Small intestine (tissue), 7 donors: ENCODE measurements at regions not wholly inside any gene's neighbourhood (a gene's known extent, or its start where the extent isn't known, plus 50 kb on each side); places are given as distances from the start of the nearest gene placed in this dataset.

Source experiments
- DNase-seq, 2 donors: peaks; one replicate each; pipeline versions ENCODE4 v3.0.0 to v3.0.0-alpha.2; 2013
- FAIRE-seq: peaks from 2 replicates; lab custom pipeline; 2012; peaks lifted over from hg19 to GRCh38; lab: Jason Lieb, UNC
- H3K27ac ChIP-seq, 3 donors: one replicate each; pipeline ENCODE4 v1.5.1; 2013; ENCODE audit warnings: low read length in 2 of 3, mild to moderate bottlenecking in 2 of 3, control low read depth in 1 of 3, inconsistent platforms in 1 of 3, low read depth in 1 of 3, moderate library complexity in 1 of 3
- H3K27me3 ChIP-seq, 3 donors: one replicate each; pipeline ENCODE4 v1.6.1; 2013; ENCODE audit warnings: low read length in 3 of 3, inconsistent platforms in 1 of 3; ENCODE audit not compliant: control insufficient read depth in 3 of 3, insufficient read depth in 3 of 3
- H3K36me3 ChIP-seq, 3 donors: one replicate each; pipeline ENCODE4 v1.6.1; 2013; ENCODE audit warnings: low read length in 3 of 3, inconsistent platforms in 1 of 3, low read depth in 1 of 3, mild to moderate bottlenecking in 1 of 3, moderate library complexity in 1 of 3; ENCODE audit not compliant: control insufficient read depth in 3 of 3, insufficient read depth in 2 of 3
- H3K4me1 ChIP-seq, 3 donors: one replicate each; pipeline ENCODE4 v1.6.1; 2013; ENCODE audit warnings: low read length in 2 of 3, inconsistent platforms in 1 of 3, low read depth in 1 of 3, mild to moderate bottlenecking in 1 of 3, moderate library complexity in 1 of 3; ENCODE audit not compliant: control insufficient read depth in 3 of 3, insufficient read depth in 2 of 3
- H3K4me3 ChIP-seq, 3 donors: one replicate each; pipeline ENCODE4 v1.5.1; 2013; ENCODE audit warnings: low read length in 3 of 3, control low read depth in 1 of 3, inconsistent platforms in 1 of 3, low read depth in 1 of 3, mild to moderate bottlenecking in 1 of 3, moderate library complexity in 1 of 3
- H3K9me3 ChIP-seq, 2 donors: one replicate each; pipeline ENCODE4 v1.6.1; 2013; ENCODE audit warnings: low read depth in 1 of 2, low read length in 1 of 2; ENCODE audit not compliant: control insufficient read depth in 2 of 2, insufficient read depth in 1 of 2
- WGBS, 3 donors: extraction: QIAGEN DNeasy Blood & Tissue Kit; methylation state at CpG; one replicate each; pipeline ENCODE4 v1.1.7; 2013; 5-methylcytosine and 5-hydroxymethylcytosine counted together
- donor health status: healthy with polysubstance abuse.
- donor health status: control.
- donor health status: control.
- donor health status: Bipolar disorder and iron deficiency.
- donor health status: healthy.

DNA sequence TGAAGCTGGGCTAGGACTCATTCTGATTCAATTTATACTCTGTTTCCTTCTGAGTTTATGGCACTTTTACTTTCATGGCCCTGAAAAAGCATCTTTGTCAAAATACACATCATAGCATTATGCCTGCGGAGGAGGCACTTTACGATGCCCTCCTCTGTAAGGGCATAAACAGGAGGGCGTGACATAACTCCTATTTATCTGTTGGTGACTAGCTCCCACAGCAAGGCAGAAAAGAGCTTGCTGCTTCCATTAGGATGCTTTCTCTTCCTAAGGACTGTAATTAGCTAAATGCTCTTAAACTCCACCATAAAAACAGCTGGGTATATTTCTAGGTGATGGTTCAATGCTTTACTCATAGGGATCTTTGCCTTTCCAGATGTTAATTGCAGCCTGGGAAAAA lies 315.2 kb upstream of the GHITM start:
- H3K27me3 ChIP-seq = no peaks in the 10 kb centered on the region
- H3K36me3 ChIP-seq = no peaks in the 10 kb centered on the region
- WGBS, 3 donors = 72 to 83% (median 76%) methylated on average over 3 of the region's 3 CpGs
- no peak overlapping the region for H3K27ac ChIP-seq
- DNase-seq = no peak
- FAIRE-seq = no peak
- no peaks in the 10 kb centered on the region for H3K4me1 ChIP-seq
- no peak overlapping the region for H3K4me3 ChIP-seq
- no peaks in the 10 kb centered on the region for H3K9me3 ChIP-seq

DNA sequence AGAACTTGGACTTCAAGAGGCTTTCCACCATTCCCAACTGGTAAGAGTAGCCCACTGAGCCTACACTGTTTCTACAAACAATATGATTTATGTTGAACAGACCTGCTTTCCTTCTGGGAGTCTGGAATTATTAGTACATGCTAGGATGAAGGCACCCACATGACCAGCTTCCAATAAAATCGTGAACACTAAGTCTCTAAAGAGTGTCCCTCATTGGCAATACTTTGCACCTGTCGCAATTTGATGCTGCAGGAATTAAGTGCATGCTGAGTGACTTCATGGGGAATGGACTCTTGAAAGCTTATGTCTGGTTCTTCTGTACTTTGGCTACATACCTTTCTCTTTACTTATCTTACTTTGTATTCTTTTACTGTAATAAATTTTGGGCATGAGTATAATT lies 305.2 kb upstream of the GHITM start:
- no peaks in the 10 kb centered on the region for H3K9me3 ChIP-seq
- WGBS, 3 donors = 69 to 85% (median 74%) methylated on average over 2 of the region's 2 CpGs
- H3K4me3 ChIP-seq = no peak overlapping the region
- no peak for FAIRE-seq
- H3K36me3 ChIP-seq = no peaks in the 10 kb centered on the region
- H3K27me3 ChIP-seq = no peaks in the 10 kb centered on the region
- no peak overlapping the region for H3K27ac ChIP-seq
- no peak for DNase-seq
- no peaks in the 10 kb centered on the region for H3K4me1 ChIP-seq

DNA sequence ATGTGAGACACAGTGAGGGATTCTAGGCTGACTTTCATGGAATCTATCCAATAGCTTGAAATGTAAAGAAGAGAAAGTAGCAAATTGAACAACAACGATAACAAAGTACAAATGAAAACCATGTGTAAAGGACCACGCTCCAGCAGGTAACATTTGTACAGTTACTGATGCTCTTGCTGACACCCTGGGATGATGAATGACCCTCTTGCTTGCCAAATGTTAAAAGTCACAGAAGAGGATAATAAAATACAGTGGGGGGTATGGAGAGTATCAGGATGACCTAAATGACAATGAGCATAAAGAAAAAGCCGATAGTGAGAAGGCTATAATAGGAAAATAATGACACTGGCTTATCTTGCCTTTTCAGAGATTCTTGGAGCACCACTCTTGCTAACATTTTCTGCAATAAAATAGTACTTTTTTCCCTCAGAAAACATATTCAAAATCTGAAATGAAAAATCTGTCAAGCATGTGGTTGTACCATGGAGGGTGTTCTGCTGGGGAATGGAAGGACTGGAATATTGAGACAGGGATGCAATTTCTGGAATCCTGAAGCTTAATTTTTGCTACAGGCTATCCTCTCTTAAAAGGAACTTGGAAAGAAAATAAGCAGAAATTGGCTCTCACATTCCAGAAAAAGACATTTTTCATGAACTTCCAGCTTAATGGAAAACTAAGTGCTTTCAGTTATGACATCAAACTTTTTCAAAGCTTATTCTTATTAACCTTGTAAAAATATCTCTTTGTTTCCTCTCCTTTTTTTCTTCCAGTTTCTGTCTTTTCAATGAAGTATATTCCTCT lies 303.2 kb upstream of the GHITM start:
- Histone ChIP-seq H3K27me3 (no peaks in the 10 kb centered on the region), H3K9me3 (no peaks in the 10 kb centered on the region), H3K4me3 (no peak overlapping the region), H3K27ac (no peak overlapping the region), H3K36me3 (no peaks in the 10 kb centered on the region), H3K4me1 (no peaks in the 10 kb centered on the region)
- 73 to 85% (median 82%) methylated on average over 3 of the region's 3 CpGs for WGBS, 3 donors
- DNase-seq = no peak
- FAIRE-seq = no peak

DNA sequence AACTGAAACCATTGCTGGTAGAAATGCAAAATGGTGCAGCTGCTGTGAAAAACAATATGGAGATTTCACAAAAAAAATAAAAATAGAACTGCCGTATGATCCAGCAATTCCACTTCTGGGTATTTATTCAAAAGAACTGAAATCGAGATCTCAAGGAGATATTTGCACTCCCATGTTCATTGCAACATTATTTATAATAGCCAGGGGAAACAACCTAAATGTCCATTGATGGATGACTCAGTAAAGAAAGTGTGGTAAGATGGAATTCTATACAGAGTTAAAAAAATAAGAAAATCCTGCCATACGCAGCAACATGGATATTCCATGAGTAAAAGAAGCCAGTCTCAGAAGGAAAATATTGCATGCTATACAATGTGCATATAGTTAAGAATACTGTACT lies 290.6 kb upstream of the GHITM start:
- Histone ChIP-seq H3K27ac (no peak overlapping the region), H3K27me3 (no peaks in the 10 kb centered on the region), H3K4me1 (no peaks in the 10 kb centered on the region), H3K9me3 (no peaks in the 10 kb centered on the region), H3K4me3 (no peak overlapping the region), H3K36me3 (no peaks in the 10 kb centered on the region)
- FAIRE-seq (no peak), DNase-seq (no peak)
- WGBS, 3 donors = 70 to 78% (median 73%) methylated on average over 3 of the region's 3 CpGs

GRCh38 chr10:83849150-83849549 lies 290.2 kb upstream of the GHITM start:
- DNase-seq = no peak
- Histone ChIP-seq H3K4me1 (no peaks in the 10 kb centered on the region), H3K4me3 (no peak overlapping the region), H3K36me3 (no peaks in the 10 kb centered on the region), H3K9me3 (no peaks in the 10 kb centered on the region), H3K27me3 (no peaks in the 10 kb centered on the region), H3K27ac (no peak overlapping the region)
- FAIRE-seq = no peak

- no peaks in the 10 kb centered on the region for H3K9me3 ChIP-seq
These were observed 287.2 kb upstream of the GHITM start for GRCh38 chr10:83852146-83852545.

GRCh38 chr10:83862723-83863122 lies 276.6 kb upstream of the GHITM start:
- Histone ChIP-seq H3K9me3 (no peaks in the 10 kb centered on the region), H3K36me3 (no peaks in the 10 kb centered on the region), H3K4me3 (no peak overlapping the region), H3K27ac (no peak overlapping the region), H3K27me3 (no peaks in the 10 kb centered on the region), H3K4me1 (no peaks in the 10 kb centered on the region)
- DNase-seq = no peak
- no peak for FAIRE-seq

More at GRCh38 chr10:83852146-83852545, 287.2 kb upstream of the GHITM start:
- FAIRE-seq = no peak
- Histone ChIP-seq H3K4me3 (no peak overlapping the region), H3K27ac (no peak overlapping the region), H3K4me1 (no peaks in the 10 kb centered on the region), H3K36me3 (no peaks in the 10 kb centered on the region), H3K27me3 (no peaks in the 10 kb centered on the region)
- WGBS, 3 donors = 23 to 46% (median 27%) methylated on average over 1 of the region's 1 CpG
- no peak for DNase-seq

GRCh38 chr10:83863283-83863966 lies 275.9 kb upstream of the GHITM start:
- Histone ChIP-seq H3K9me3 (no peaks in the 10 kb centered on the region), H3K4me3 (no peak overlapping the region), H3K27me3 (no peaks in the 10 kb centered on the region), H3K4me1 (no peaks in the 10 kb centered on the region), H3K36me3 (no peaks in the 10 kb centered on the region), H3K27ac (no peak overlapping the region)
- no peak for DNase-seq
- no peak for FAIRE-seq
- 90 to 93% (median 90%) methylated on average over 7 of the region's 7 CpGs for WGBS, 3 donors
